ENCODE measurements at regions not wholly inside any gene's neighbourhood (a gene's known extent, or its start where the extent isn't known, plus 50 kb on each side); places are given as distances from the start of the nearest gene placed in this dataset.

DNA sequence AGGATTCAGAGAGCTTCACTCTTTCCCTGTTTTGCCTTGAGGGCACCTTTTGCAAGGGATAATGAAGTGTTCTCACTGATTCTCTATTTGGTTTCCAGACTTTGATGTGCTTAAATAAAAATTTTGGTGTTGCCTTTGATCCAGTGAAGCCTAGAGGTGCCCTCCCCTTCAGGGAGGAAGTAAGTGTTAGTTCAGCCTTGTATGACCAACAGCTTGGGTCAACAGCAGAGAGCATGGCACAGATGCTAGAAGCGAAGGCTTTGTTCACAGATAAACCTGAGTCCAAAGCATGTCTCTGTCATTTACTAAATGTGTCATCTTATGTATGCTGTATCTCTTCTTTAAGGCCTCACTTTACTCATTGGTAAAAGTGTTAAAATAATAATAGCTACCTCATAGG is 52.8 kb upstream of the STXBP6 start:
- H3K9ac ChIP-seq (ENCODE audit: low read length): no peak overlapping the region
- no peaks in the 10 kb centered on the region for H3K36me3 ChIP-seq (ENCODE audit: insufficient read depth, low read length)
- no peaks in the 10 kb centered on the region for H3K9me2 ChIP-seq (ENCODE audit: insufficient read depth, low read length)
- H3K27ac ChIP-seq (ENCODE audit: low read length): no peak overlapping the region
- H3F3A ChIP-seq (ENCODE audit: insufficient read depth, low read length, poor library complexity, severe bottlenecking): no peaks in the 10 kb centered on the region
- no peaks in the 10 kb centered on the region for H4K20me1 ChIP-seq (ENCODE audit: insufficient read depth)
- H3K9me3 ChIP-seq (ENCODE audit: low read length): no peaks in the 10 kb centered on the region
- H2AFZ ChIP-seq (ENCODE audit: low read depth, low read length): no peak overlapping the region
- H3K27me3 ChIP-seq (ENCODE audit: insufficient read depth, low read depth, low read length): no peaks in the 10 kb centered on the region
- TF ChIP-seq TAF1 (IDR thresholded peaks at IDR 0.05; ENCODE audit: low read depth) (no peak), SMC3 (conservative IDR thresholded peaks at IDR 0.05; ENCODE audit: poor library complexity) (no peak), EZH2 (IDR thresholded peaks at IDR 0.05; ENCODE audit: borderline replicate concordance, insufficient read depth, low read length, poor library complexity, severe bottlenecking) (no peak), EP300 (conservative IDR thresholded peaks at IDR 0.05; ENCODE audit: poor library complexity, severe bottlenecking) (no peak), MXI1 (conservative IDR thresholded peaks at IDR 0.05; ENCODE audit: poor library complexity, severe bottlenecking) (no peak), RAD21 (conservative IDR thresholded peaks at IDR 0.05) (no peak), POLR2AphosphoS5 (IDR thresholded peaks at IDR 0.05) (no peak)
- TF ChIP-seq, protein P1, sequence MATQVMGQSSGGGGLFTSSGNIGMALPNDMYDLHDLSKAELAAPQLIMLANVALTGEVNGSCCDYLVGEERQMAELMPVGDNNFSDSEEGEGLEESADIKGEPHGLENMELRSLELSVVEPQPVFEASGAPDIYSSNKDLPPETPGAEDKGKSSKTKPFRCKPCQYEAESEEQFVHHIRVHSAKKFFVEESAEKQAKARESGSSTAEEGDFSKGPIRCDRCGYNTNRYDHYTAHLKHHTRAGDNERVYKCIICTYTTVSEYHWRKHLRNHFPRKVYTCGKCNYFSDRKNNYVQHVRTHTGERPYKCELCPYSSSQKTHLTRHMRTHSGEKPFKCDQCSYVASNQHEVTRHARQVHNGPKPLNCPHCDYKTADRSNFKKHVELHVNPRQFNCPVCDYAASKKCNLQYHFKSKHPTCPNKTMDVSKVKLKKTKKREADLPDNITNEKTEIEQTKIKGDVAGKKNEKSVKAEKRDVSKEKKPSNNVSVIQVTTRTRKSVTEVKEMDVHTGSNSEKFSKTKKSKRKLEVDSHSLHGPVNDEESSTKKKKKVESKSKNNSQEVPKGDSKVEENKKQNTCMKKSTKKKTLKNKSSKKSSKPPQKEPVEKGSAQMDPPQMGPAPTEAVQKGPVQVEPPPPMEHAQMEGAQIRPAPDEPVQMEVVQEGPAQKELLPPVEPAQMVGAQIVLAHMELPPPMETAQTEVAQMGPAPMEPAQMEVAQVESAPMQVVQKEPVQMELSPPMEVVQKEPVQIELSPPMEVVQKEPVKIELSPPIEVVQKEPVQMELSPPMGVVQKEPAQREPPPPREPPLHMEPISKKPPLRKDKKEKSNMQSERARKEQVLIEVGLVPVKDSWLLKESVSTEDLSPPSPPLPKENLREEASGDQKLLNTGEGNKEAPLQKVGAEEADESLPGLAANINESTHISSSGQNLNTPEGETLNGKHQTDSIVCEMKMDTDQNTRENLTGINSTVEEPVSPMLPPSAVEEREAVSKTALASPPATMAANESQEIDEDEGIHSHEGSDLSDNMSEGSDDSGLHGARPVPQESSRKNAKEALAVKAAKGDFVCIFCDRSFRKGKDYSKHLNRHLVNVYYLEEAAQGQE (IDR thresholded peaks at IDR 0.05; ENCODE audit: borderline replicate concordance): no peak
- TF ChIP-seq, protein P2, sequence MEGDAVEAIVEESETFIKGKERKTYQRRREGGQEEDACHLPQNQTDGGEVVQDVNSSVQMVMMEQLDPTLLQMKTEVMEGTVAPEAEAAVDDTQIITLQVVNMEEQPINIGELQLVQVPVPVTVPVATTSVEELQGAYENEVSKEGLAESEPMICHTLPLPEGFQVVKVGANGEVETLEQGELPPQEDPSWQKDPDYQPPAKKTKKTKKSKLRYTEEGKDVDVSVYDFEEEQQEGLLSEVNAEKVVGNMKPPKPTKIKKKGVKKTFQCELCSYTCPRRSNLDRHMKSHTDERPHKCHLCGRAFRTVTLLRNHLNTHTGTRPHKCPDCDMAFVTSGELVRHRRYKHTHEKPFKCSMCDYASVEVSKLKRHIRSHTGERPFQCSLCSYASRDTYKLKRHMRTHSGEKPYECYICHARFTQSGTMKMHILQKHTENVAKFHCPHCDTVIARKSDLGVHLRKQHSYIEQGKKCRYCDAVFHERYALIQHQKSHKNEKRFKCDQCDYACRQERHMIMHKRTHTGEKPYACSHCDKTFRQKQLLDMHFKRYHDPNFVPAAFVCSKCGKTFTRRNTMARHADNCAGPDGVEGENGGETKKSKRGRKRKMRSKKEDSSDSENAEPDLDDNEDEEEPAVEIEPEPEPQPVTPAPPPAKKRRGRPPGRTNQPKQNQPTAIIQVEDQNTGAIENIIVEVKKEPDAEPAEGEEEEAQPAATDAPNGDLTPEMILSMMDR (IDR thresholded peaks at IDR 0.05; ENCODE audit: poor library complexity, severe bottlenecking): no peak
- H3K4me3 ChIP-seq (ENCODE audit: low read length): no peak overlapping the region
- no peaks in the 10 kb centered on the region for H3K79me2 ChIP-seq (replicated peaks; ENCODE audit: insufficient read depth, low read length)
- H3K4me2 ChIP-seq (ENCODE audit: low read length): no peak overlapping the region

DNA sequence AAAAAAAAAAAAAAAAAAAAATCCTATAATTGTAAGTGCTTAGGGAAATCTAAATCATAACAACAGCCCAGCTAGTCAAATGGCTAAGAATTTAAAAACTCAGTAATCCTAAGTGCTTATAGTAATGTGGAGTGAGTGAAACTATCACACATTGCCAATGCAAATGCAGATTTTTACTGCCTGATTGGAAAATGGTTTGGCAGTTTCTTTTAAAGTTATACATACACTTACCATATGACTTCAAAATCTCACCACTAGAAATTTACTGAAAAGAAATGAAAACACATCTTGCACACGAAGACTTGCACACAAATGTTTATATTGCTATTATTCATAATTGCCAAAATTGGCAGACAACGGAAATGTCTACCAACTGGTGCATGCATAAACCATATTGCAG is 51.3 kb upstream of the STXBP6 start:
- H3K9me2 ChIP-seq (ENCODE audit: insufficient read depth, low read length): no peaks in the 10 kb centered on the region
- no peak overlapping the region for H2AFZ ChIP-seq (ENCODE audit: low read depth, low read length)
- H3K4me3 ChIP-seq (ENCODE audit: low read length): no peak overlapping the region
- H3K27ac ChIP-seq (ENCODE audit: low read length): no peak overlapping the region
- TF ChIP-seq TAF1 (IDR thresholded peaks at IDR 0.05; ENCODE audit: low read depth): no peak
- TF ChIP-seq, protein P2 (IDR thresholded peaks at IDR 0.05; ENCODE audit: poor library complexity, severe bottlenecking): no peak
- TF ChIP-seq MXI1 (conservative IDR thresholded peaks at IDR 0.05; ENCODE audit: poor library complexity, severe bottlenecking): no peak
- no peak for TF ChIP-seq EP300 (conservative IDR thresholded peaks at IDR 0.05; ENCODE audit: poor library complexity, severe bottlenecking)
- TF ChIP-seq POLR2AphosphoS5 (IDR thresholded peaks at IDR 0.05): no peak
- no peak for TF ChIP-seq SMC3 (conservative IDR thresholded peaks at IDR 0.05; ENCODE audit: poor library complexity)
- no peak for TF ChIP-seq EZH2 (IDR thresholded peaks at IDR 0.05; ENCODE audit: borderline replicate concordance, insufficient read depth, low read length, poor library complexity, severe bottlenecking)
- TF ChIP-seq, protein P1 (IDR thresholded peaks at IDR 0.05; ENCODE audit: borderline replicate concordance): no peak
- TF ChIP-seq RAD21 (conservative IDR thresholded peaks at IDR 0.05): no peak
- H3K9ac ChIP-seq (ENCODE audit: low read length): no peak overlapping the region
- H3K4me2 ChIP-seq (ENCODE audit: low read length): no peak overlapping the region
- H3K27me3 ChIP-seq (ENCODE audit: insufficient read depth, low read depth, low read length): no peaks in the 10 kb centered on the region
- H4K20me1 ChIP-seq (ENCODE audit: insufficient read depth): no peaks in the 10 kb centered on the region
- H3K9me3 ChIP-seq (ENCODE audit: low read length): no peaks in the 10 kb centered on the region
- H3F3A ChIP-seq (ENCODE audit: insufficient read depth, low read length, poor library complexity, severe bottlenecking): no peaks in the 10 kb centered on the region
- H3K79me2 ChIP-seq (replicated peaks; ENCODE audit: insufficient read depth, low read length): no peaks in the 10 kb centered on the region
- H3K36me3 ChIP-seq (ENCODE audit: insufficient read depth, low read length): no peaks in the 10 kb centered on the region
